ENCODE measurements at regions not wholly inside any gene's neighbourhood (a gene's known extent, or its start where the extent isn't known, plus 50 kb on each side); places are given as distances from the start of the nearest gene placed in this dataset.

DNA sequence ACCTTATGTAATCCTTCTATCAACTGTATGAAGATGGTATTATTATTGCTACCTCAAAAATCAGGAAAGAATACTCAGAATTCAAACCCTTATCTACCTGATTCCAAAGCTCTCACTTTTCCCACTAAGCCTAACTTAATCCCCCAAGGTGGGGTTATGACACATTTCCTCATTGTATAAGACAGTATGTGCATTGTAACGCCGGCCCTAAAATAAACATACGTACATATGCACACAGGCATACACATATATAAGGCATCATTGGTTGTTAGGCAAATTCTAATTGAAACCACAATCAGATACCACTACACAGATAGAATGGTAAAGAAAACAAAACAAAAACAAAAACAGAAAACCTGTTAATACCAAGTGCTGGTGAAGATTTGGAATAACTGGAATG lies 556.5 kb downstream of the INHBA start:
- ChIA-PET CTCF (ENCODE audit: unreplicated experiment) (no interaction called here), POLR2A (interaction anchor here (1.6 kb wide), 1 partner anchor 13 kb away, joined by 4 read pairs; no protein-coding TSS in a partner anchor)
- H3K79me2 ChIP-seq (ENCODE audit: insufficient read depth, low read depth, low read length), result no peaks in the 10 kb centered on the region

GRCh38 chr7:41145656-41146055 lies 557.2 kb downstream of the INHBA start:
- H2AFZ ChIP-seq (ENCODE audit: low read length), result no peak overlapping the region
- H3K9me3 ChIP-seq (ENCODE audit: low read length), result no peaks in the 10 kb centered on the region
- no peaks in the 10 kb centered on the region for H3K9me2 ChIP-seq (ENCODE audit: insufficient read depth, low read length)
- no peaks in the 10 kb centered on the region for H3K4me1 ChIP-seq (ENCODE audit: insufficient read depth, low read length, poor library complexity, severe bottlenecking)
- H3K4me2 ChIP-seq (ENCODE audit: low read length), result no peak overlapping the region
- intact Hi-C loops (cut with micrococcal nuclease; ENCODE audit: unreplicated experiment), result no loop called here
- DNase-seq (ENCODE audit: low spot score), result no peak
- no TSS peak for BruUV-seq (replicated peaks)
- no peak overlapping the region for H3K4me3 ChIP-seq (ENCODE audit: low read depth, low read length, poor library complexity, severe bottlenecking)
- ChIA-PET POLR2A (interaction anchor here (1.6 kb wide), 1 partner anchor 13 kb away, joined by 4 read pairs; no protein-coding TSS in a partner anchor), CTCF (ENCODE audit: unreplicated experiment) (no interaction called here)
- H3K36me3 ChIP-seq (ENCODE audit: insufficient read depth, low read length), result no peaks in the 10 kb centered on the region
- TF ChIP-seq, protein P1, sequence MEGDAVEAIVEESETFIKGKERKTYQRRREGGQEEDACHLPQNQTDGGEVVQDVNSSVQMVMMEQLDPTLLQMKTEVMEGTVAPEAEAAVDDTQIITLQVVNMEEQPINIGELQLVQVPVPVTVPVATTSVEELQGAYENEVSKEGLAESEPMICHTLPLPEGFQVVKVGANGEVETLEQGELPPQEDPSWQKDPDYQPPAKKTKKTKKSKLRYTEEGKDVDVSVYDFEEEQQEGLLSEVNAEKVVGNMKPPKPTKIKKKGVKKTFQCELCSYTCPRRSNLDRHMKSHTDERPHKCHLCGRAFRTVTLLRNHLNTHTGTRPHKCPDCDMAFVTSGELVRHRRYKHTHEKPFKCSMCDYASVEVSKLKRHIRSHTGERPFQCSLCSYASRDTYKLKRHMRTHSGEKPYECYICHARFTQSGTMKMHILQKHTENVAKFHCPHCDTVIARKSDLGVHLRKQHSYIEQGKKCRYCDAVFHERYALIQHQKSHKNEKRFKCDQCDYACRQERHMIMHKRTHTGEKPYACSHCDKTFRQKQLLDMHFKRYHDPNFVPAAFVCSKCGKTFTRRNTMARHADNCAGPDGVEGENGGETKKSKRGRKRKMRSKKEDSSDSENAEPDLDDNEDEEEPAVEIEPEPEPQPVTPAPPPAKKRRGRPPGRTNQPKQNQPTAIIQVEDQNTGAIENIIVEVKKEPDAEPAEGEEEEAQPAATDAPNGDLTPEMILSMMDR (conservative IDR thresholded peaks at IDR 0.05; ENCODE audit: low read length), result no peak
- no peak for TF ChIP-seq EZH2phosphoT487 (IDR thresholded peaks at IDR 0.05; ENCODE audit: borderline replicate concordance, low read depth, low read length)
- H3K27ac ChIP-seq (ENCODE audit: low read depth, low read length, poor library complexity, severe bottlenecking), result no peak overlapping the region
- H4K20me1 ChIP-seq (ENCODE audit: insufficient read depth, low read length), result no peaks in the 10 kb centered on the region
- H3K79me2 ChIP-seq (ENCODE audit: insufficient read depth, low read depth, low read length), result no peaks in the 10 kb centered on the region

More for the DNA sequence above, 556.5 kb downstream of the INHBA start:
- no peak overlapping the region for H3K4me3 ChIP-seq (ENCODE audit: low read depth, low read length, poor library complexity, severe bottlenecking)
- H2AFZ ChIP-seq (ENCODE audit: low read length), result no peak overlapping the region
- no peaks in the 10 kb centered on the region for H3K9me2 ChIP-seq (ENCODE audit: insufficient read depth, low read length)
- H3K4me2 ChIP-seq (ENCODE audit: low read length), result no peak overlapping the region
- no TSS peak for BruUV-seq (replicated peaks)
- no peaks in the 10 kb centered on the region for H3K9me3 ChIP-seq (ENCODE audit: low read length)
- intact Hi-C loops (cut with micrococcal nuclease; ENCODE audit: unreplicated experiment), result no loop called here
- H4K20me1 ChIP-seq (ENCODE audit: insufficient read depth, low read length), result no peaks in the 10 kb centered on the region
- H3K4me1 ChIP-seq (ENCODE audit: insufficient read depth, low read length, poor library complexity, severe bottlenecking), result no peaks in the 10 kb centered on the region
- H3K36me3 ChIP-seq (ENCODE audit: insufficient read depth, low read length), result no peaks in the 10 kb centered on the region
- no peak overlapping the region for H3K27ac ChIP-seq (ENCODE audit: low read depth, low read length, poor library complexity, severe bottlenecking)
- no peak for TF ChIP-seq EZH2phosphoT487 (IDR thresholded peaks at IDR 0.05; ENCODE audit: borderline replicate concordance, low read depth, low read length)
- TF ChIP-seq, protein P1 (conservative IDR thresholded peaks at IDR 0.05; ENCODE audit: low read length), result no peak
- DNase-seq (ENCODE audit: low spot score), result no peak

- Histone ChIP-seq H3K9me3 (ENCODE audit: low read length) (no peaks in the 10 kb centered on the region), H3K4me2 (ENCODE audit: low read length) (no peak overlapping the region), H3K9me2 (ENCODE audit: insufficient read depth, low read length) (no peaks in the 10 kb centered on the region), H2AFZ (ENCODE audit: low read length) (no peak overlapping the region), H3K4me1 (ENCODE audit: insufficient read depth, low read length, poor library complexity, severe bottlenecking) (no peaks in the 10 kb centered on the region), H3K36me3 (ENCODE audit: insufficient read depth, low read length) (no peaks in the 10 kb centered on the region), H3K79me2 (ENCODE audit: insufficient read depth, low read depth, low read length) (no peaks in the 10 kb centered on the region), H3K27ac (ENCODE audit: low read depth, low read length, poor library complexity, severe bottlenecking) (no peak overlapping the region), H3K4me3 (ENCODE audit: low read depth, low read length, poor library complexity, severe bottlenecking) (no peak overlapping the region), H4K20me1 (ENCODE audit: insufficient read depth, low read length) (no peaks in the 10 kb centered on the region)
- ChIA-PET CTCF (ENCODE audit: unreplicated experiment) (no interaction called here), POLR2A (interaction anchor here (0.6 kb wide), 1 partner anchor 10 kb away, joined by 3 read pairs; no protein-coding TSS in a partner anchor)
- TF ChIP-seq, protein P1 (conservative IDR thresholded peaks at IDR 0.05; ENCODE audit: low read length), result no peak
- TF ChIP-seq EZH2phosphoT487 (IDR thresholded peaks at IDR 0.05; ENCODE audit: borderline replicate concordance, low read depth, low read length), result no peak
- intact Hi-C loops (cut with micrococcal nuclease; ENCODE audit: unreplicated experiment), result no loop called here
- DNase-seq (ENCODE audit: low spot score), result no peak
- no TSS peak for BruUV-seq (replicated peaks)
Measured at GRCh38 chr7:41142904-41143473, 559.9 kb downstream of the INHBA start.
